DMS79 treated with DMSO at 0.1 percent for 48 hours (cell line): ENCODE measurements at regions not wholly inside any gene's neighbourhood (a gene's known extent, or its start where the extent isn't known, plus 50 kb on each side); places are given as distances from the start of the nearest gene placed in this dataset.

Source experiments
- DNase-seq: peaks from one replicate; lab custom pipeline; 2025; lab: John Stamatoyannopoulos, UW

DNA sequence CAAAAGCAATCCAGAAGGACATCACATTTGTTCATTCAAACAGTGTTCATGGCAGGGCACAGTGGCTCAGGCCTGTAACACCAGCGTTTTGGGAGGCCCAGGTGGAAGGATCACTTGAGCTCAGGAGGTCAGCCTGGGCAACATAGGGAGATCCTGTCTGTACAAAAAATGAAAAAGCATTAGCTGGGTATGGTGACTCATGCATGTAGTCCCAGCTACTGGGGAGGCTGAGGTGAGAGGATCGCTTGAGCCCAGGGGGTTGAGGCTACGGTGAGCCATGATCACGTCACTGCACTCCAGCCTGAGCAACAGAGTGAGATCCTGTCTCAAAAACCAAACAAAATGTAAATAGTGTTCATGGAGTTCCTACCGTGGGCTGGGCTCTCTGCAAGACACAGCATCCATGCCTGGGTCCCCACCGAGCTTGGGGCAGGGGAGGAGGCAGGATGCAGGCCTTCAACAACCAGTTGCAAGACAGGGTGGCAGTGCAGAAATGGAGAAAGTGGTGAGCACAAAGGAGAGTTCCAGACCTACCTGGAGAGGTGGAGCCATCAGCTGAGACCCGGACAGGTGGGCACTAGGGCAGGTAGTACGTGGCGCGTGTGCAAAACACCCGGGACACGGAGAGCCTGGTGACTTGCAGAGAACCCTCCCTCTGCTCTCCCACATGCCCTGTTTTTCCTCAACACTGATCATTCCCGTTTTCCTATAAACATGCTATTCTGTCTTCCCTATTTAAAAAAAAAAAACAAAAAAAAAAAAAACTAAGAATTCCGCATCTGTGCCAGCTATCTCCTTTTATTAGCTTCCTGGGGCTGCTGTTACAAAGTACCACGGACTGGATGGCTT lies 138.9 kb downstream of the TOMM20 start:
- no peak for DNase-seq

GRCh38 chr1:234989019-234989418 lies 139.6 kb downstream of the TOMM20 start:
- DNase-seq = no peak

- no peak for DNase-seq
These were observed 140.1 kb downstream of the TOMM20 start for GRCh38 chr1:234988536-234988935.

- no peak for DNase-seq
These were observed 140.5 kb downstream of the TOMM20 start for GRCh38 chr1:234988155-234988517.

- no peak for DNase-seq
These were observed 141.1 kb downstream of the TOMM20 start for GRCh38 chr1:234987415-234988154.

DNA sequence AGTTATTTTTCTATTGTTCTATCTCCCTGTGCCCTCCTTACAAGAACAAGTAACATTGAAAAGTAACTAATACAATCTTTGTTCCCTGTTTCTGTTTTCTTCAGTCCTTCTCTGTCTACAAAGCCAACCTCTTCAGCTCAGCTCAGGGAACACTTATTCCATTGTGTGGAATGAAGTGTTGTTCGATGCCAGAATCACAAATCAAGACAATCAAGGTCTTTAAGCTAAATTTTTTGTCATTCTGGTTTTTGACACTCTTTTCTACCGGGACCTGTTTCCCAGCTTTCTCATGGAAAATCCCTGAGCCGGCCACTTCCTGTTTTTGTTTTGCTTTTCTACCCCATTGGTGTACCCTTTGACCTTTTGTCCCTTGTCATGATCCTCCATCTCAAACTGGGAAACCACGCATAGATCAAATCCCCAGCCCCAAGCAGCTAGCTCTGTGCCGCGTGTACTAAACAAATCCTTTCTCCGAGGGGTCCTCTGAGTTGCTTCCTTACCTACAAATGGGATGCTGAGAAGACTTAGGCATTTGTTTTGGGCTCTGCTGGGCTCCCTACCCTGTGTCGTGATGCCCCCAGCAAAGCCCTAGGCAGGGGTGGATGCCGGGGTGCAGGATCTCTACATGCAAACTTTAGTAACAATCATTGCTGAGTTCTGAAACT lies 141.8 kb downstream of the TOMM20 start:
- no peak for DNase-seq

DNA sequence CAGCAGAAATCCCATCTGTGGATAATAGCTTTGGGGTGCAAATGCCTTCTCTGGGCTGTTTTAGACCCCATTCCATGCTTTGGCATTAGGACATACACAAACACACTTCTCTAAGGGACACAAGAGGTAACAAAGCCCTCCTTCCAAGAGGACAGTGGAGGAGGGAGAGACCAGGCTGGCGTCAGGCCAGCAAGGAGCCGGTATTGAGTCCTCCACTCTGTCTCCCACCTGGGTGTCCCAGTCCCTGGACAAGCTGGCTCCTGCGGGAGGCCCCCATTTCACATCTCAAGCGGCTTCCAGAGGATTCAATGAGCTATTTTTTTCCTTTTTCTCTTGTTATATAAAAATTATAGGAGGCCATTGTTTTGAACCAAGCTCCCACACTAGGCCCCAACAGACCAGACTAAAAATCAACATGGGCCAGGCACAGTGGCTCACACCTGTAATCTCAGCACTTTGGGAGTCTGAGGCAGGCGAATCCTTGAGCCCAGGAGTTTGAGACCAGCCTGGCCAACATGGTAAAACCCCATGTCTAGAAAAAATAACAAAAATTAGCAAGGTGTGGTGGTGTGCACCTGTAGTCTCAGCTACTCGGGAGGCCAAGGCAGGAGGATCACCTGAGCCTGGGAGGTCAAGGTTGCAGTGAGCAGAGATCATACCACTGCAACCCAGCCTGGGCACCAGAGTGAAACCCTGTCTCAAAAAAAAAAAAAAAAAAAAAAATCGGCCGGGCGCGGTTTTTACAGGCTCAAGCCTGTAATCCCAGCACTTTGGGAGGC lies 142.9 kb downstream of the TOMM20 start:
- no peak for DNase-seq

GRCh38 chr1:234985007-234985370 lies 143.6 kb downstream of the TOMM20 start:
- DNase-seq = no peak

DNA sequence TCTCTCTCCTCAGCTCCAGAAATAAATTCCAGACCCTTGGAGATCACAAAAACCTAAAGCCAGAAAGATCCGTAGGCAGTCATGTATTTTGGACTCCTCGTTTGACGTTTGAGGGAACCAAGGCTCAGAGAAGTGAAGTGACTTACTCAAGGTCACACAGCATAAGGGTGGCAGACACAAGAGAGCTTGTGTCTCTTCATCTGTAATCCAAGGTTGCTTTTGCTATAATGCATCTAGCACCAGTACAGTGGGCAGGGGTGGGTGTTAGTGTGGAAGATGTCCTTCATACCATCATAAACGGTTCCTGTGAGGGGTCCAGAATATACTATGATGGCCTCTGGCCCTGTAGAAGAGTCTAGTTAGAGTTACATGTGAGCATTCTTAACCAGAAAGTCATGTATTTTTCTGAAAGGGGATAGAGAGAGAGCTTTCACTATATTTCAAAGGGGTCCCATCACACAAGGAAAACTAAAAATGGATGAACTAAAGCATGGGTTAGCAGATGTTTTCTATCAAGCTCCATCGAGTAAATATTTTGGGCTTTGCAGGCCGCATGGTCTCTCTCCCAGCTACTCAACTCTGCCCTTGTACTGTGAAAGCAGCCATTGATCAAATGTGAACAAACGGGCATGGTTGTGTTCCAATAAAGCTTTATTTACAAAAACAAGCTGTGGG lies 144.9 kb downstream of the TOMM20 start:
- DNase-seq = no peak

GRCh38 chr1:234981758-234982157 lies 146.9 kb downstream of the TOMM20 start:
- no peak for DNase-seq

DNA sequence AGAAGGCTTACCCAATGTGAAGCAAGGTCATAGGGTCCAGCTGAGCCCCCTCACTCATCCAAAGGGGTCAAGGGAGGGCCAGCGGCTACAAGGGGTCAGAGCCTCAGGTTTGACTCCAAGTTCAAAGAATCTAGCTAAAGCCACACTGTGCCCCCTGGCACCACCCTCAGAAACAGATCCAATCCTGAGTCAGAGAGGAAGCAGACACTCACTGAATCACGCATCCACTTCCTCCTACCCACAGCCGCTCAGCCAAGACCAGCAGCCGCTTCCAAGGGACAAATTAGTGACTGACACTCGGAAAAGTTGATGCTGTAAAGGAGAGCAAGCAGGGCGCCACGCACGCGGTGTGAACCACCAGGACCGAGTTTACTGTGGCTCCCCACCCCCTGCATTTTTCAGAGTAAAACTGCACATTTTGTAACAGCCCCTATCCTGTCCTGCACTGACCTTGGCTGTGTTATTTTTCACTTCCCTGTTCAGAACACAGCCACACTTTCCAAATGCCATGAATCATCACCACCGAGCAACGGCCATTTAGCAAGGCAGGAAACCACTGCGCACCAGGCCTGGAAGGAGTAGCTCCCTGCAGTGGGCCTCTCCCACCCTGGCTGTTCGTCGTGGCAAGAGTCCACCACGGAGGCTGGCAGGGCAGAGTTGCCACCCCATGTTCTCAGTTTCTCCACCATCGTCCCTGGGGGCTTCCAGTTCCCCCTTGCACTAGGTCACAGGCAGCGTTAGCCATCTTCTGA lies 147.8 kb downstream of the TOMM20 start:
- DNase-seq = no peak

DNA sequence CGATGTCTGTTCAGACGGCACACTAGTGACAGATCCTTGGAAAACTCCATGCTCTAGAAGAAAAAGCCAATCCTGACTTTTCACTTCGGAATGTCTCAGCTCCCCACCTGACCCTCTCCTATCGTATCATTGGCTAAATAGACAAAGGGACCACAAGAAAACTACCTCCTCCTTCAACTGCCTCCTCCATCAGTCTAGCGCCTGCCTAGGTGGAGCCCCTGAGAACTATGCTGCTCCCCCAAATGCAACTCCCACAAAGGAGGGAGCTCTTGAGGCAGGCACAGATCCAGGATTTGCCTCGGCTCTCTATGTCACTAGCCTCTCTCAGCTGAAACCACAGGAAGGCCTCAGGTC lies 148.4 kb downstream of the TOMM20 start:
- DNase-seq = no peak

GRCh38 chr1:234979296-234980279 lies 149.0 kb downstream of the TOMM20 start:
- no peak for DNase-seq

GRCh38 chr1:234978397-234979295 lies 150.0 kb downstream of the TOMM20 start:
- peak; percentile 29 for DNase-seq

- peak; percentile 48 for DNase-seq
These were observed 150.7 kb downstream of the TOMM20 start for GRCh38 chr1:234977875-234978396.

- DNase-seq = no peak
These were observed 151.6 kb downstream of the TOMM20 start for GRCh38 chr1:234976861-234977680.
